Activated B cell treated with CpG ODN at 0.5 μM for 24 hours (primary cell): ENCODE measurements at regions not wholly inside any gene's neighbourhood (a gene's known extent, or its start where the extent isn't known, plus 50 kb on each side); places are given as distances from the start of the nearest gene placed in this dataset.

Experiments
- ATAC-seq: fragments of 200-7000 bp; cut with Tn5 transposase; one replicate; pipeline ENCODE4 v1.10.0; 2021; ENCODE audit warnings: low read depth, mild to moderate bottlenecking, moderate library complexity
- CTCF ChIA-PET: fragments of 350-600 bp; sonication (Branson Sonifier 250); formaldehyde crosslinking; loops from one replicate; lab custom pipeline; 2021; ENCODE audit warnings: antibody characterized with exemption; lab: Charles Lee
- POLR2A ChIA-PET: fragments of 350-600 bp; sonication (Branson Sonifier 250); formaldehyde crosslinking; loops from one replicate; lab custom pipeline; 2021; ENCODE audit warnings: antibody characterized with exemption; lab: Charles Lee
- DNase-seq: peaks from one replicate; pipeline ENCODE4 v3.0.0; 2022
- H3K27ac Mint-ChIP-seq: one replicate; pipeline ENCODE4 v1.8.0; 2020; ENCODE audit warnings: mixed read lengths
- H3K27me3 Mint-ChIP-seq: one replicate; pipeline ENCODE4 v1.8.0; 2021; ENCODE audit warnings: mixed read lengths
- H3K36me3 Mint-ChIP-seq: one replicate; pipeline ENCODE4 v1.8.0; 2021; ENCODE audit warnings: low read depth, mixed read lengths
- H3K4me1 Mint-ChIP-seq: one replicate; pipeline ENCODE4 v1.8.0; 2021; ENCODE audit warnings: mixed read lengths
- H3K4me3 Mint-ChIP-seq: one replicate; pipeline ENCODE4 v1.8.0; 2020; ENCODE audit warnings: mild to moderate bottlenecking, mixed read lengths
- H3K9me3 Mint-ChIP-seq: one replicate; pipeline ENCODE4 v1.8.0; 2020; ENCODE audit warnings: mixed read lengths
- CTCF ChIP-seq: fragments of 200-600 bp; IDR thresholded peaks from one replicate; pipeline ENCODE4 v1.8.0; 2022; ENCODE audit warnings: antibody characterized with exemption, mild to moderate bottlenecking
- intact Hi-C: fragments of 100-400 bp; cut with micrococcal nuclease; formaldehyde crosslinking; loops from one replicate; pipeline ENCODE4 v1.15.1; 2024

- POLR2A ChIA-PET, result interaction anchor here (1.5 to 4.9 kb wide), 2 partner anchors 12 kb away, joined by 4 to 67 read pairs; no protein-coding TSS in a partner anchor
These were observed 103.1 kb upstream of the ESR1 start for GRCh38 chr6:151704383-151704782.

GRCh38 chr6:151705993-151706733 is 101.3 kb upstream of the ESR1 start:
- intact Hi-C loops, result no loop called here
- ATAC-seq, result no peak
- Mint-ChIP-seq H3K27me3 (no peaks in the 10 kb centered on the region), H3K4me3 (no peak overlapping the region), H3K9me3 (no peaks in the 10 kb centered on the region), H3K4me1 (peaks cover 34% of the 10 kb centered on the region), H3K27ac (no peak overlapping the region), H3K36me3 (peaks cover 2% of the 10 kb centered on the region)
- POLR2A ChIA-PET, result interaction anchor here (0.6 kb wide), 1 partner anchor 51 kb away, joined by 4 read pairs; no protein-coding TSS in a partner anchor
- DNase-seq, result no peak
- CTCF ChIA-PET, result interaction anchor here (2.3 kb wide), 1 partner anchor 16 kb away, joined by 11 read pairs; no protein-coding TSS in a partner anchor
- no peak for TF ChIP-seq CTCF

More at GRCh38 chr6:151704383-151704782, 103.1 kb upstream of the ESR1 start:
- intact Hi-C loops, result loop anchor here (5.0 kb wide), 3 partner anchors 118 to 468 kb away; partner anchors contain the start of gene RMND1
- no peak for TF ChIP-seq CTCF
- CTCF ChIA-PET, result interaction anchor here (1.1 to 2.3 kb wide), 2 partner anchors 14 to 26 kb away, joined by 5 to 11 read pairs; no protein-coding TSS in a partner anchor
- H3K4me1 Mint-ChIP-seq, result peaks cover 46% of the 10 kb centered on the region
- no peaks in the 10 kb centered on the region for H3K9me3 Mint-ChIP-seq
- ATAC-seq (no peak), DNase-seq (no peak)
- H3K27me3 Mint-ChIP-seq, result no peaks in the 10 kb centered on the region
- peaks cover 2% of the 10 kb centered on the region for H3K36me3 Mint-ChIP-seq
- H3K4me3 Mint-ChIP-seq, result no peak overlapping the region
- H3K27ac Mint-ChIP-seq, result peak overlapping the region; percentile 3

- Mint-ChIP-seq H3K36me3 (peaks cover 10% of the 10 kb centered on the region), H3K27me3 (no peaks in the 10 kb centered on the region), H3K4me3 (no peak overlapping the region), H3K4me1 (peaks cover 4% of the 10 kb centered on the region), H3K9me3 (peaks cover 7% of the 10 kb centered on the region), H3K27ac (no peak overlapping the region)
- intact Hi-C loops, result no loop called here
- ATAC-seq, result no peak
- ChIA-PET CTCF (no interaction called here), POLR2A (no interaction called here)
- no peak for DNase-seq
- TF ChIP-seq CTCF, result no peak
These were observed 98.2 kb upstream of the ESR1 start for GRCh38 chr6:151709329-151709728.

DNA sequence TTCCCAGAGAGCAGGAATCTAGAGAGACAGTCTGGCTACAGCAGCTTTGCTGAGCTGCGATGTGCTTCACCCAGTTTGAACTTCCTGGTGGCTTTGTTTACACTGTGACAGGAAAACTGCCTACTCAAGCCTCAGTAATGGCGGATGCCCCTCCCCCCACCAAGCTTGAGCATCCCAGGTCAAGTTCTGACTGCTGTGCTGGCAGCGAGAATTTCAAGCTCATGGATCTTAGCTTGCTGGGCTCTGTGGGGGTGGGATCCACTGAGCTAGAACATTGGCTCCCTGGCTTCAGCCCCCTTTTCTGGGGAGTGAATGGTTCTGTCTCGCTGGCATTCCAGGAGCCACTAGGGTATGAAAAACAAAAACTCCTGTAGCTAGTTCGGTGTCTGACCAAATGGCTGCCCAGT is 91.0 kb upstream of the ESR1 start:
- POLR2A ChIA-PET, result interaction anchor here (1.4 to 1.8 kb wide), 2 partner anchors 12 to 14 kb away, joined by 4 to 5 read pairs; no protein-coding TSS in a partner anchor
- no peak overlapping the region for H3K4me3 Mint-ChIP-seq
- peaks cover 4% of the 10 kb centered on the region for H3K4me1 Mint-ChIP-seq
- no peak for TF ChIP-seq CTCF
- no peak for DNase-seq
- intact Hi-C loops, result no loop called here
- CTCF ChIA-PET, result no interaction called here
- no peaks in the 10 kb centered on the region for H3K27me3 Mint-ChIP-seq
- H3K27ac Mint-ChIP-seq, result no peak overlapping the region
- H3K9me3 Mint-ChIP-seq, result peaks cover 11% of the 10 kb centered on the region
- peaks cover 7% of the 10 kb centered on the region for H3K36me3 Mint-ChIP-seq
- no peak for ATAC-seq

DNA sequence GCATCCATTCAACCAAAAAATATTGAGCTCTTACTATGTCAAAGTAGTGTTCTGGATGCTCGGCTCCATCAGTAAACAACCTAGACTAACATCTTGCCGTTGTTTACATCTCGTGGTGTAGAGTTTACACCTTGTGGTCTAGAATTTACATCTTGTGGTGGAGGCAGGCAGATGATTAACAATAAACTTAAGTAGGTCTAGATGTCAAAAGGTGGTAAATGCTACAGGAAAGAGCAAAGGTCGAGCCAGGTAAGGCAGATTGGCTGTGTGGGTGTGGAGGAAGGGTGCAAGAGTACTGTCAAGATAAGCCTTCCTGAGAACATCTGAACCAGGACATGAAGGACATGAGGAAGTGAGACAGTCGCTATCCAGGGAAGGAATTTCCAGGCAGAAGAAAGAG is 88.4 kb upstream of the ESR1 start:
- Mint-ChIP-seq H3K4me3 (no peak overlapping the region), H3K36me3 (peaks cover under 1% of the 10 kb centered on the region), H3K27me3 (no peaks in the 10 kb centered on the region), H3K4me1 (peaks cover 29% of the 10 kb centered on the region), H3K9me3 (peaks cover 4% of the 10 kb centered on the region), H3K27ac (peak overlapping the region; percentile 13)
- intact Hi-C loops, result loop anchor here (2.0 kb wide), 1 partner anchor 16 kb away; no protein-coding TSS in a partner anchor
- ChIA-PET POLR2A (no interaction called here), CTCF (no interaction called here)
- no peak for TF ChIP-seq CTCF
- no peak for DNase-seq
- ATAC-seq, result no peak
